GM23338 (cell line): ENCODE measurements at regions not wholly inside any gene's neighbourhood (a gene's known extent, or its start where the extent isn't known, plus 50 kb on each side); places are given as distances from the start of the nearest gene placed in this dataset.

Experiments
- ATAC-seq: fragments of 200-7000 bp; cut with Tn5 transposase; 3 replicates; pipeline ENCODE4 v1.9.1; 2020
- DNase-seq: peaks from one replicate; pipeline ENCODE4 v3.0.0-alpha.2; 2015; ENCODE audit warnings: low spot score
- H2AFZ ChIP-seq: fragments of 200-600 bp; sonication (generic); 2 replicates; pipeline ENCODE4 v1.8.0; 2016; ENCODE audit warnings: antibody characterized with exemption, mild to moderate bottlenecking, moderate library complexity
- H3F3A ChIP-seq: fragments of 200-600 bp; sonication (generic); replicated peaks from 2 replicates; pipeline ENCODE4 v1.8.0; 2017; ENCODE audit warnings: antibody characterized with exemption, mixed run types, low read depth
- H3K27ac ChIP-seq: fragments of 200-600 bp; sonication (generic); 2 replicates; pipeline ENCODE4 v1.6.1; 2016; ENCODE audit warnings: low read depth
- H3K27me3 ChIP-seq: fragments of 200-600 bp; sonication (generic); 2 replicates; pipeline ENCODE4 v1.8.0; 2016; ENCODE audit warnings: mild to moderate bottlenecking, mixed run types, moderate library complexity; ENCODE audit not compliant: insufficient read depth
- H3K36me3 ChIP-seq: fragments of 200-600 bp; sonication (generic); 2 replicates; pipeline ENCODE4 v1.8.0; 2016; ENCODE audit warnings: mild to moderate bottlenecking; ENCODE audit not compliant: insufficient read depth
- H3K4me1 ChIP-seq: fragments of 200-600 bp; sonication (generic); 2 replicates; pipeline ENCODE4 v1.8.0; 2016; ENCODE audit warnings: mild to moderate bottlenecking, moderate library complexity; ENCODE audit not compliant: insufficient read depth
- H3K4me2 ChIP-seq: fragments of 200-600 bp; sonication (generic); 2 replicates; pipeline ENCODE4 v1.7.1; 2017; ENCODE audit warnings: mixed run types
- H3K4me3 ChIP-seq: fragments of 200-600 bp; sonication (generic); 2 replicates; pipeline ENCODE4 v1.6.1; 2016; ENCODE audit warnings: mixed run types
- H3K79me2 ChIP-seq: fragments of 200-600 bp; sonication (generic); replicated peaks from 2 replicates; pipeline ENCODE4 v1.8.0; 2017; ENCODE audit warnings: mild to moderate bottlenecking; ENCODE audit not compliant: insufficient read depth
- H3K9me2 ChIP-seq: fragments of 200-600 bp; sonication (generic); 2 replicates; pipeline ENCODE4 v1.8.0; 2017; ENCODE audit not compliant: insufficient read depth
- H4K20me1 ChIP-seq: fragments of 200-600 bp; sonication (generic); replicated peaks from 2 replicates; pipeline ENCODE4 v1.8.0; 2017; ENCODE audit warnings: mild to moderate bottlenecking; ENCODE audit not compliant: insufficient read depth
- H3K27ac Mint-ChIP-seq: 2 replicates; pipeline ENCODE4 v1.8.0; 2020; ENCODE audit warnings: inconsistent platforms, mild to moderate bottlenecking, moderate library complexity, mixed read lengths
- H3K27me3 Mint-ChIP-seq: 3 replicates; pipeline ENCODE4 v1.8.0; 2022; ENCODE audit warnings: low read depth, mild to moderate bottlenecking, moderate library complexity, mixed read lengths, inconsistent platforms; ENCODE audit not compliant: insufficient read depth, poor library complexity
- H3K36me3 Mint-ChIP-seq: 3 replicates; pipeline ENCODE4 v1.8.0; 2021; ENCODE audit warnings: low read depth, mild to moderate bottlenecking, inconsistent platforms, moderate library complexity, mixed read lengths
- H3K4me1 Mint-ChIP-seq: 3 replicates; pipeline ENCODE4 v1.8.0; 2020; ENCODE audit warnings: mild to moderate bottlenecking, inconsistent platforms, mixed read lengths
- H3K4me3 Mint-ChIP-seq: 3 replicates; pipeline ENCODE4 v1.8.0; 2021; ENCODE audit warnings: moderate library complexity, mild to moderate bottlenecking, inconsistent platforms, mixed read lengths
- H3K9me3 Mint-ChIP-seq: 3 replicates; pipeline ENCODE4 v1.8.0; 2020; ENCODE audit warnings: moderate library complexity, mild to moderate bottlenecking, inconsistent platforms, mixed read lengths
- POLR2AphosphoS5 ChIP-seq: IDR thresholded peaks from 2 replicates; pipeline ENCODE4 v1.6.1; 2016; ENCODE audit warnings: antibody characterized with exemption, low read depth
- STAT1 ChIP-seq: IDR thresholded peaks from one replicate; pipeline ENCODE4 v1.6.1; 2016; ENCODE audit warnings: antibody characterized with exemption; ENCODE audit not compliant: unreplicated experiment
- ZNF114 ChIP-seq: fragments of 250-450 bp; sonication (Bioruptor Pico); IDR thresholded peaks from 2 replicates; pipeline ENCODE4 v1.5.0; 2020; ENCODE audit warnings: mild to moderate bottlenecking, moderate library complexity
- ZNF331 ChIP-seq: fragments of 250-450 bp; sonication (Bioruptor Pico); IDR thresholded peaks from 2 replicates; pipeline ENCODE4 v1.5.0; 2020; ENCODE audit warnings: low read depth, mild to moderate bottlenecking, moderate library complexity
- TF ChIP-seq, protein P1 (sequence below), 2 experiments: fragments of 200-600 bp in 1 of 2; sonication (generic) in 1 of 2; conservative IDR thresholded peaks; 2 replicates each; pipeline versions ENCODE4 v1.5.1 to v1.6.1; 2016 to 2017; ENCODE audit warnings: antibody characterized with exemption in 2 of 2, low read depth in 2 of 2, mild to moderate bottlenecking in 2 of 2, moderate library complexity in 1 of 2
- TF ChIP-seq, protein P2 (sequence below): IDR thresholded peaks from one replicate; pipeline ENCODE4 v1.6.1; 2018; ENCODE audit warnings: antibody characterized with exemption; ENCODE audit not compliant: unreplicated experiment
- TF ChIP-seq, protein P3 (sequence below): fragments of 250-450 bp; sonication (Bioruptor Pico); IDR thresholded peaks from 2 replicates; pipeline ENCODE4 v1.5.0; 2020; ENCODE audit warnings: mild to moderate bottlenecking, moderate library complexity
- TF ChIP-seq, protein P4 (sequence below): IDR thresholded peaks from 2 replicates; pipeline ENCODE4 v1.6.1; 2016; ENCODE audit warnings: antibody characterized with exemption

DNA sequence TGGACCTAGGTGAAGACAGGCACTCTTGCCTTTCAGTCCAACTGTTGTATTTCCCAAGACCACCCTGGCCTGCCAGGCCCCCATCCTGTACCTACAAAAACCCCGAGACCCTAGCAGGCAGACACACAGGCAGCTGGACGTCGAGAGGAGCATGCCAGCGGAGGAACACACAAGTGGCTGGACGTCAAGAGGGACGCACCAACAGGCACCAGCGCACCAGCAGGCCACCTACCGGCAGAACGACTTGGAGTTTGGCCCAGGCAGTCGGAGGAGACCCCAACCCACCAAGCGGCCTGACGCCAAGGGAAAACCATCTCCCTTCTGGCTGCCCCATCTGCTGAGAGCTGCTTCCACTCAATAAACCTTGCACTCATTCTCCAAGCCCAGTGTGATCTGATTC lies 1883.4 kb upstream of the RAG2 start:
- ATAC-seq = no peak
- no peak overlapping the region for H3K4me3 Mint-ChIP-seq
- no peaks in the 10 kb centered on the region for H3K9me3 Mint-ChIP-seq
- TF ChIP-seq, protein P1, sequence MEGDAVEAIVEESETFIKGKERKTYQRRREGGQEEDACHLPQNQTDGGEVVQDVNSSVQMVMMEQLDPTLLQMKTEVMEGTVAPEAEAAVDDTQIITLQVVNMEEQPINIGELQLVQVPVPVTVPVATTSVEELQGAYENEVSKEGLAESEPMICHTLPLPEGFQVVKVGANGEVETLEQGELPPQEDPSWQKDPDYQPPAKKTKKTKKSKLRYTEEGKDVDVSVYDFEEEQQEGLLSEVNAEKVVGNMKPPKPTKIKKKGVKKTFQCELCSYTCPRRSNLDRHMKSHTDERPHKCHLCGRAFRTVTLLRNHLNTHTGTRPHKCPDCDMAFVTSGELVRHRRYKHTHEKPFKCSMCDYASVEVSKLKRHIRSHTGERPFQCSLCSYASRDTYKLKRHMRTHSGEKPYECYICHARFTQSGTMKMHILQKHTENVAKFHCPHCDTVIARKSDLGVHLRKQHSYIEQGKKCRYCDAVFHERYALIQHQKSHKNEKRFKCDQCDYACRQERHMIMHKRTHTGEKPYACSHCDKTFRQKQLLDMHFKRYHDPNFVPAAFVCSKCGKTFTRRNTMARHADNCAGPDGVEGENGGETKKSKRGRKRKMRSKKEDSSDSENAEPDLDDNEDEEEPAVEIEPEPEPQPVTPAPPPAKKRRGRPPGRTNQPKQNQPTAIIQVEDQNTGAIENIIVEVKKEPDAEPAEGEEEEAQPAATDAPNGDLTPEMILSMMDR (conservative IDR thresholded peaks at IDR 0.05; ENCODE audit: low read depth in 2 of 2) = no peak
- TF ChIP-seq ZNF114 (CRISPR knock-in tag) = no peak
- TF ChIP-seq, protein P2, sequence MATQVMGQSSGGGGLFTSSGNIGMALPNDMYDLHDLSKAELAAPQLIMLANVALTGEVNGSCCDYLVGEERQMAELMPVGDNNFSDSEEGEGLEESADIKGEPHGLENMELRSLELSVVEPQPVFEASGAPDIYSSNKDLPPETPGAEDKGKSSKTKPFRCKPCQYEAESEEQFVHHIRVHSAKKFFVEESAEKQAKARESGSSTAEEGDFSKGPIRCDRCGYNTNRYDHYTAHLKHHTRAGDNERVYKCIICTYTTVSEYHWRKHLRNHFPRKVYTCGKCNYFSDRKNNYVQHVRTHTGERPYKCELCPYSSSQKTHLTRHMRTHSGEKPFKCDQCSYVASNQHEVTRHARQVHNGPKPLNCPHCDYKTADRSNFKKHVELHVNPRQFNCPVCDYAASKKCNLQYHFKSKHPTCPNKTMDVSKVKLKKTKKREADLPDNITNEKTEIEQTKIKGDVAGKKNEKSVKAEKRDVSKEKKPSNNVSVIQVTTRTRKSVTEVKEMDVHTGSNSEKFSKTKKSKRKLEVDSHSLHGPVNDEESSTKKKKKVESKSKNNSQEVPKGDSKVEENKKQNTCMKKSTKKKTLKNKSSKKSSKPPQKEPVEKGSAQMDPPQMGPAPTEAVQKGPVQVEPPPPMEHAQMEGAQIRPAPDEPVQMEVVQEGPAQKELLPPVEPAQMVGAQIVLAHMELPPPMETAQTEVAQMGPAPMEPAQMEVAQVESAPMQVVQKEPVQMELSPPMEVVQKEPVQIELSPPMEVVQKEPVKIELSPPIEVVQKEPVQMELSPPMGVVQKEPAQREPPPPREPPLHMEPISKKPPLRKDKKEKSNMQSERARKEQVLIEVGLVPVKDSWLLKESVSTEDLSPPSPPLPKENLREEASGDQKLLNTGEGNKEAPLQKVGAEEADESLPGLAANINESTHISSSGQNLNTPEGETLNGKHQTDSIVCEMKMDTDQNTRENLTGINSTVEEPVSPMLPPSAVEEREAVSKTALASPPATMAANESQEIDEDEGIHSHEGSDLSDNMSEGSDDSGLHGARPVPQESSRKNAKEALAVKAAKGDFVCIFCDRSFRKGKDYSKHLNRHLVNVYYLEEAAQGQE = no peak
- no peak for TF ChIP-seq STAT1
- TF ChIP-seq, protein P3, sequence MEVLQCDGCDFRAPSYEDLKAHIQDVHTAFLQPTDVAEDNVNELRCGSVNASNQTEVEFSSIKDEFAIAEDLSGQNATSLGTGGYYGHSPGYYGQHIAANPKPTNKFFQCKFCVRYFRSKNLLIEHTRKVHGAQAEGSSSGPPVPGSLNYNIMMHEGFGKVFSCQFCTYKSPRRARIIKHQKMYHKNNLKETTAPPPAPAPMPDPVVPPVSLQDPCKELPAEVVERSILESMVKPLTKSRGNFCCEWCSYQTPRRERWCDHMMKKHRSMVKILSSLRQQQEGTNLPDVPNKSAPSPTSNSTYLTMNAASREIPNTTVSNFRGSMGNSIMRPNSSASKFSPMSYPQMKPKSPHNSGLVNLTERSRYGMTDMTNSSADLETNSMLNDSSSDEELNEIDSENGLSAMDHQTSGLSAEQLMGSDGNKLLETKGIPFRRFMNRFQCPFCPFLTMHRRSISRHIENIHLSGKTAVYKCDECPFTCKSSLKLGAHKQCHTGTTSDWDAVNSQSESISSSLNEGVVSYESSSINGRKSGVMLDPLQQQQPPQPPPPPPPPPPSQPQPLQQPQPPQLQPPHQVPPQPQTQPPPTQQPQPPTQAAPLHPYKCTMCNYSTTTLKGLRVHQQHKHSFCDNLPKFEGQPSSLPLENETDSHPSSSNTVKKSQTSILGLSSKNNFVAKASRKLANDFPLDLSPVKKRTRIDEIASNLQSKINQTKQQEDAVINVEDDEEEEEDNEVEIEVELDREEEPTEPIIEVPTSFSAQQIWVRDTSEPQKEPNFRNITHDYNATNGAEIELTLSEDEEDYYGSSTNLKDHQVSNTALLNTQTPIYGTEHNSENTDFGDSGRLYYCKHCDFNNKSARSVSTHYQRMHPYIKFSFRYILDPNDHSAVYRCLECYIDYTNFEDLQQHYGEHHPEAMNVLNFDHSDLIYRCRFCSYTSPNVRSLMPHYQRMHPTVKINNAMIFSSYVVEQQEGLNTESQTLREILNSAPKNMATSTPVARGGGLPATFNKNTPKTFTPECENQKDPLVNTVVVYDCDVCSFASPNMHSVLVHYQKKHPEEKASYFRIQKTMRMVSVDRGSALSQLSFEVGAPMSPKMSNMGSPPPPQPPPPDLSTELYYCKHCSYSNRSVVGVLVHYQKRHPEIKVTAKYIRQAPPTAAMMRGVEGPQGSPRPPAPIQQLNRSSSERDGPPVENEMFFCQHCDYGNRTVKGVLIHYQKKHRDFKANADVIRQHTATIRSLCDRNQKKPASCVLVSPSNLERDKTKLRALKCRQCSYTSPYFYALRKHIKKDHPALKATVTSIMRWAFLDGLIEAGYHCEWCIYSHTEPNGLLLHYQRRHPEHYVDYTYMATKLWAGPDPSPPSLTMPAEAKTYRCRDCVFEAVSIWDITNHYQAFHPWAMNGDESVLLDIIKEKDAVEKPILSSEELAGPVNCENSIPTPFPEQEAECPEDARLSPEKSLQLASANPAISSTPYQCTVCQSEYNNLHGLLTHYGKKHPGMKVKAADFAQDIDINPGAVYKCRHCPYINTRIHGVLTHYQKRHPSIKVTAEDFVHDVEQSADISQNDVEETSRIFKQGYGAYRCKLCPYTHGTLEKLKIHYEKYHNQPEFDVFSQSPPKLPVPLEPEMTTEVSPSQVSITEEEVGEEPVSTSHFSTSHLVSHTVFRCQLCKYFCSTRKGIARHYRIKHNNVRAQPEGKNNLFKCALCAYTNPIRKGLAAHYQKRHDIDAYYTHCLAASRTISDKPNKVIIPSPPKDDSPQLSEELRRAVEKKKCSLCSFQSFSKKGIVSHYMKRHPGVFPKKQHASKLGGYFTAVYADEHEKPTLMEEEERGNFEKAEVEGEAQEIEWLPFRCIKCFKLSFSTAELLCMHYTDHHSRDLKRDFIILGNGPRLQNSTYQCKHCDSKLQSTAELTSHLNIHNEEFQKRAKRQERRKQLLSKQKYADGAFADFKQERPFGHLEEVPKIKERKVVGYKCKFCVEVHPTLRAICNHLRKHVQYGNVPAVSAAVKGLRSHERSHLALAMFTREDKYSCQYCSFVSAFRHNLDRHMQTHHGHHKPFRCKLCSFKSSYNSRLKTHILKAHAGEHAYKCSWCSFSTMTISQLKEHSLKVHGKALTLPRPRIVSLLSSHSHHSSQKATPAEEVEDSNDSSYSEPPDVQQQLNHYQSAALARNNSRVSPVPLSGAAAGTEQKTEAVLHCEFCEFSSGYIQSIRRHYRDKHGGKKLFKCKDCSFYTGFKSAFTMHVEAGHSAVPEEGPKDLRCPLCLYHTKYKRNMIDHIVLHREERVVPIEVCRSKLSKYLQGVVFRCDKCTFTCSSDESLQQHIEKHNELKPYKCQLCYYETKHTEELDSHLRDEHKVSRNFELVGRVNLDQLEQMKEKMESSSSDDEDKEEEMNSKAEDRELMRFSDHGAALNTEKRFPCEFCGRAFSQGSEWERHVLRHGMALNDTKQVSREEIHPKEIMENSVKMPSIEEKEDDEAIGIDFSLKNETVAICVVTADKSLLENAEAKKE (CRISPR knock-in tag) = no peak
- TF ChIP-seq, protein P4, sequence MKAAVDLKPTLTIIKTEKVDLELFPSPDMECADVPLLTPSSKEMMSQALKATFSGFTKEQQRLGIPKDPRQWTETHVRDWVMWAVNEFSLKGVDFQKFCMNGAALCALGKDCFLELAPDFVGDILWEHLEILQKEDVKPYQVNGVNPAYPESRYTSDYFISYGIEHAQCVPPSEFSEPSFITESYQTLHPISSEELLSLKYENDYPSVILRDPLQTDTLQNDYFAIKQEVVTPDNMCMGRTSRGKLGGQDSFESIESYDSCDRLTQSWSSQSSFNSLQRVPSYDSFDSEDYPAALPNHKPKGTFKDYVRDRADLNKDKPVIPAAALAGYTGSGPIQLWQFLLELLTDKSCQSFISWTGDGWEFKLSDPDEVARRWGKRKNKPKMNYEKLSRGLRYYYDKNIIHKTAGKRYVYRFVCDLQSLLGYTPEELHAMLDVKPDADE = no peak
- TF ChIP-seq ZNF331 = no peak
- TF ChIP-seq POLR2AphosphoS5 = no peak
- Histone ChIP-seq H3F3A (no peaks in the 10 kb centered on the region), H3K36me3 (no peaks in the 10 kb centered on the region), H3K4me2 (no peak overlapping the region), H3K9me2 (no peaks in the 10 kb centered on the region), H3K27ac (no peak overlapping the region), H3K4me3 (no peak overlapping the region), H4K20me1 (no peaks in the 10 kb centered on the region), H3K79me2 (no peaks in the 10 kb centered on the region), H2AFZ (no peak overlapping the region), H3K4me1 (no peaks in the 10 kb centered on the region), H3K27me3 (no peaks in the 10 kb centered on the region)
- no peak overlapping the region for H3K27ac Mint-ChIP-seq
- no peaks in the 10 kb centered on the region for H3K4me1 Mint-ChIP-seq
- no peaks in the 10 kb centered on the region for H3K27me3 Mint-ChIP-seq
- H3K36me3 Mint-ChIP-seq = no peaks in the 10 kb centered on the region
- DNase-seq = no peak
